ENCODE measurements at regions not wholly inside any gene's neighbourhood (a gene's known extent, or its start where the extent isn't known, plus 50 kb on each side); places are given as distances from the start of the nearest gene placed in this dataset.
"Not testable (repeated sequence)": the region's sequence is repeated elsewhere in the genome, so short reads cannot be mapped to it uniquely, and the experiment has no call there.

GRCh38 chr20:40282941-40283340, 406.1 kb downstream of the MAFB start:
- DNase-seq: no peak
- Mint-ChIP-seq H3K27me3 (ENCODE audit: low read depth in 3 of 3) (peaks cover 0 to 5% (median 2%) of the 10 kb centered on the region in 3 donors), H3K36me3 (no peaks in the 10 kb centered on the region), H3K4me1 (no peaks in the 10 kb centered on the region), H3K4me3 (no peak overlapping the region), H3K27ac (no peak overlapping the region), H3K9me3 (peaks cover 0 to 2% (median 0%) of the 10 kb centered on the region in 6 donors)

GRCh38 chr20:40282541-40282940, 406.5 kb downstream of the MAFB start:
- Mint-ChIP-seq H3K27ac (no peak overlapping the region), H3K36me3 (no peaks in the 10 kb centered on the region), H3K4me1 (no peaks in the 10 kb centered on the region), H3K27me3 (ENCODE audit: low read depth in 3 of 3) (peaks cover 0 to 5% (median 2%) of the 10 kb centered on the region in 3 donors), H3K9me3 (peaks cover 0 to 2% (median 0%) of the 10 kb centered on the region in 6 donors), H3K4me3 (no peak overlapping the region)
- no peak for DNase-seq

- no peak for DNase-seq
- no peak overlapping the region for H3K4me3 Mint-ChIP-seq
- H3K27ac Mint-ChIP-seq: no peak overlapping the region
- peaks cover 0 to 2% (median 0%) of the 10 kb centered on the region in 6 donors for H3K9me3 Mint-ChIP-seq
- no peaks in the 10 kb centered on the region for H3K4me1 Mint-ChIP-seq
- peaks cover 0 to 5% (median 0%) of the 10 kb centered on the region in 3 donors for H3K27me3 Mint-ChIP-seq (ENCODE audit: low read depth in 3 of 3)
- no peaks in the 10 kb centered on the region for H3K36me3 Mint-ChIP-seq
Observed at GRCh38 chr20:40280616-40281015, 408.4 kb downstream of the MAFB start.

GRCh38 chr20:40279390-40279789, 409.6 kb downstream of the MAFB start:
- Mint-ChIP-seq H3K27me3 (ENCODE audit: low read depth in 3 of 3) (peaks cover 0 to 5% (median 0%) of the 10 kb centered on the region in 3 donors), H3K36me3 (no peaks in the 10 kb centered on the region), H3K27ac (no peak overlapping the region), H3K4me1 (no peaks in the 10 kb centered on the region), H3K9me3 (peaks cover 0 to 2% (median 0%) of the 10 kb centered on the region in 6 donors), H3K4me3 (no peak overlapping the region)
- no peak for DNase-seq

- no peak overlapping the region for H3K4me3 Mint-ChIP-seq
- no peaks in the 10 kb centered on the region for H3K4me1 Mint-ChIP-seq
- peaks cover 0 to 2% (median 0%) of the 10 kb centered on the region in 6 donors for H3K9me3 Mint-ChIP-seq
- H3K36me3 Mint-ChIP-seq: no peaks in the 10 kb centered on the region
- no peak for DNase-seq
- no peak overlapping the region for H3K27ac Mint-ChIP-seq
- peaks cover 0 to 5% (median 0%) of the 10 kb centered on the region in 3 donors for H3K27me3 Mint-ChIP-seq (ENCODE audit: low read depth in 3 of 3)
Observed at GRCh38 chr20:40278673-40279072, 410.4 kb downstream of the MAFB start.

GRCh38 chr20:40276301-40276700, 412.7 kb downstream of the MAFB start:
- Mint-ChIP-seq H3K4me1 (no peaks in the 10 kb centered on the region), H3K36me3 (no peaks in the 10 kb centered on the region)
- DNase-seq: no peak

GRCh38 chr20:40275738-40276137, 413.3 kb downstream of the MAFB start:
- peaks cover 0 to 4% (median 1%) of the 10 kb centered on the region in 3 donors for H3K27me3 Mint-ChIP-seq (ENCODE audit: low read depth in 3 of 3)
- no peaks in the 10 kb centered on the region for H3K4me1 Mint-ChIP-seq
- peaks cover 0 to 3% (median 0%) of the 10 kb centered on the region in 6 donors for H3K9me3 Mint-ChIP-seq
- no peak overlapping the region for H3K4me3 Mint-ChIP-seq
- no peak overlapping the region for H3K27ac Mint-ChIP-seq
- H3K36me3 Mint-ChIP-seq: no peaks in the 10 kb centered on the region
- DNase-seq: no peak

More at GRCh38 chr20:40276301-40276700, 412.7 kb downstream of the MAFB start:
- H3K27me3 Mint-ChIP-seq (ENCODE audit: low read depth in 3 of 3): peaks cover 0 to 4% (median 1%) of the 10 kb centered on the region in 3 donors
- no peak overlapping the region for H3K4me3 Mint-ChIP-seq
- no peak overlapping the region for H3K27ac Mint-ChIP-seq
- peaks cover 0 to 3% (median 0%) of the 10 kb centered on the region in 6 donors for H3K9me3 Mint-ChIP-seq

GRCh38 chr20:40274912-40275533, 414.0 kb downstream of the MAFB start:
- Mint-ChIP-seq H3K27ac (no peak overlapping the region), H3K4me3 (no peak overlapping the region), H3K27me3 (ENCODE audit: low read depth in 3 of 3) (peaks cover 0 to 2% (median 1%) of the 10 kb centered on the region in 3 donors), H3K4me1 (no peaks in the 10 kb centered on the region), H3K9me3 (peaks cover 0 to 3% (median 0%) of the 10 kb centered on the region in 6 donors), H3K36me3 (no peaks in the 10 kb centered on the region)
- DNase-seq: no peak

- not testable (repeated sequence) for H3K9me3 Mint-ChIP-seq; DNase-seq; H3K27ac Mint-ChIP-seq; H3K27me3 Mint-ChIP-seq (ENCODE audit: low read depth in 3 of 3); H3K36me3 Mint-ChIP-seq; H3K4me1 Mint-ChIP-seq; H3K4me3 Mint-ChIP-seq
Observed at GRCh38 chr20:40269274-40269673, 419.8 kb downstream of the MAFB start.

GRCh38 chr20:40268321-40269075, 420.5 kb downstream of the MAFB start:
- H3K9me3 Mint-ChIP-seq: peaks cover 0 to 3% (median 0%) of the 10 kb centered on the region in 6 donors
- H3K27ac Mint-ChIP-seq: no peak overlapping the region
- H3K36me3 Mint-ChIP-seq: no peaks in the 10 kb centered on the region
- DNase-seq: no peak
- peaks cover 0 to 2% (median 1%) of the 10 kb centered on the region in 3 donors for H3K27me3 Mint-ChIP-seq (ENCODE audit: low read depth in 3 of 3)
- H3K4me1 Mint-ChIP-seq: no peaks in the 10 kb centered on the region
- no peak overlapping the region for H3K4me3 Mint-ChIP-seq

- Mint-ChIP-seq H3K36me3 (no peaks in the 10 kb centered on the region), H3K4me3 (no peak overlapping the region), H3K4me1 (no peaks in the 10 kb centered on the region), H3K27me3 (ENCODE audit: low read depth in 3 of 3) (peaks cover 0 to 1% (median 0%) of the 10 kb centered on the region in 3 donors), H3K27ac (no peak overlapping the region), H3K9me3 (no peaks in the 10 kb centered on the region)
- DNase-seq: no peak
Observed at GRCh38 chr20:40265825-40266533, 423.1 kb downstream of the MAFB start.

- no peaks in the 10 kb centered on the region for H3K36me3 Mint-ChIP-seq
- H3K4me1 Mint-ChIP-seq: no peaks in the 10 kb centered on the region
- DNase-seq: no peak
- peaks cover 1 to 3% (median 2%) of the 10 kb centered on the region in 3 donors for H3K27me3 Mint-ChIP-seq (ENCODE audit: low read depth in 3 of 3)
- no peak overlapping the region for H3K4me3 Mint-ChIP-seq
- H3K27ac Mint-ChIP-seq: no peak overlapping the region
- peaks cover 0 to 2% (median 0%) of the 10 kb centered on the region in 6 donors for H3K9me3 Mint-ChIP-seq
Observed at GRCh38 chr20:40262219-40262618, 426.8 kb downstream of the MAFB start.

GRCh38 chr20:40258931-40259330, 430.1 kb downstream of the MAFB start:
- Mint-ChIP-seq H3K27me3 (ENCODE audit: low read depth in 3 of 3) (peaks cover 3 to 4% (median 3%) of the 10 kb centered on the region in 3 donors), H3K4me3 (no peak overlapping the region), H3K9me3 (peaks cover 0 to 6% (median 0%) of the 10 kb centered on the region in 6 donors), H3K4me1 (no peaks in the 10 kb centered on the region), H3K36me3 (no peaks in the 10 kb centered on the region), H3K27ac (no peak overlapping the region)
- DNase-seq: no peak

GRCh38 chr20:40257763-40258162, 431.3 kb downstream of the MAFB start:
- H3K36me3 Mint-ChIP-seq: no peaks in the 10 kb centered on the region

More at GRCh38 chr20:40257763-40258162, 431.3 kb downstream of the MAFB start:
- Mint-ChIP-seq H3K27me3 (ENCODE audit: low read depth in 3 of 3) (peaks cover 3 to 4% (median 3%) of the 10 kb centered on the region in 3 donors), H3K27ac (no peak overlapping the region), H3K4me3 (no peak overlapping the region), H3K4me1 (no peaks in the 10 kb centered on the region), H3K9me3 (peaks cover 0 to 6% (median 0%) of the 10 kb centered on the region in 6 donors)
- no peak for DNase-seq
